Pancreas (tissue), 10 donors: ENCODE measurements at regions not wholly inside any gene's neighbourhood (a gene's known extent, or its start where the extent isn't known, plus 50 kb on each side); places are given as distances from the start of the nearest gene placed in this dataset.

Experiments used
- ATAC-seq, 4 donors: fragments of 200-7000 bp; cut with Tn5 transposase; one replicate each; pipeline versions ENCODE4 v1.8.0 to v1.9.1; 2020; ENCODE audit warnings: mild to moderate bottlenecking in 4 of 4, moderate library complexity in 4 of 4
- DNase-seq, 6 donors: peaks; one replicate each; pipeline ENCODE4 v3.0.0-alpha.2; 2020
- FAIRE-seq: peaks from 2 replicates; lab custom pipeline; 2012; peaks lifted over from hg19 to GRCh38; lab: Jason Lieb, UNC
- H3K27ac ChIP-seq, 4 donors: fragments of 200-600 bp; sonication (generic); 1 replicate in 3 of 4; 2 replicates in 1 of 4; pipeline versions ENCODE4 v1.5.0 to v1.8.0; 2020
- H3K27me3 ChIP-seq, 4 donors: fragments of 200-600 bp; one replicate each; pipeline ENCODE4 v1.8.0; 2021
- H3K36me3 ChIP-seq, 3 donors: fragments of 200-600 bp; sonication (generic) in 1 of 3; one replicate each; pipeline versions ENCODE4 v1.5.0 to v1.8.0; 2020 to 2021
- H3K4me1 ChIP-seq, 3 donors: fragments of 200-600 bp; one replicate each; pipeline ENCODE4 v1.8.0; 2021
- H3K4me3 ChIP-seq, 4 donors: fragments of 200-600 bp; sonication (generic) in 2 of 4; one replicate each; pipeline versions ENCODE4 v1.5.0 to v1.8.0; 2020 to 2021
- H3K9me3 ChIP-seq, 4 donors: fragments of 200-600 bp; one replicate each; pipeline ENCODE4 v1.8.0; 2021
- CTCF ChIP-seq, 4 donors: fragments of 200-600 bp; sonication (generic) in 3 of 4; IDR thresholded peaks; one replicate each; pipeline versions ENCODE4 v1.5.0 to v1.8.0; 2021; ENCODE audit warnings: antibody characterized with exemption in 4 of 4
- WGBS, 2 donors: extraction: QIAGEN DNeasy Blood & Tissue Kit; methylation state at CpG; one replicate each; pipeline ENCODE4 v1.1.7; 2013; 5-methylcytosine and 5-hydroxymethylcytosine counted together
- intact Hi-C, 3 donors: fragments of 100-400 bp; cut with DNase I; formaldehyde crosslinking; loops; one replicate each; pipeline versions ENCODE4 v1.11.1 to v1.14.2; 2022
- donor health status: healthy with polysubstance abuse.
- donor health status: DM: no; HTN: no; CAD: no; lungs with moderate emphysema.
- donor health status: DM: no; HTN: no; CAD: no.
- donor health status: control.
- donor health status: control.
- donor health status: Bipolar disorder and iron deficiency.
- donor health status: DM: yes; HTN: yes; CAD: no.
- donor health status: DM: no; HTN: no; CAD: no.
- donor health status: DM: no; HTN: no; CAD: no.
- donor health status: DM: yes; HTN: yes; CAD: no.

- no peaks in the 10 kb centered on the region for H3K4me1 ChIP-seq
- ATAC-seq (no peak), FAIRE-seq (no peak), DNase-seq (no peak)
- H3K9me3 ChIP-seq: no peaks in the 10 kb centered on the region
- intact Hi-C loops: no loop called here
- H3K4me3 ChIP-seq: no peak overlapping the region
- H3K27ac ChIP-seq: no peak overlapping the region
- H3K36me3 ChIP-seq: no peaks in the 10 kb centered on the region
- no peak for TF ChIP-seq CTCF (IDR thresholded peaks at IDR 0.05)
- 65 to 67% methylated on average over 5 of the region's 5 CpGs for WGBS, 2 donors
- no peaks in the 10 kb centered on the region for H3K27me3 ChIP-seq
These were observed 59.8 kb upstream of the KIF26B start for GRCh38 chr1:245094954-245095353.

- Histone ChIP-seq H3K27ac (no peak overlapping the region), H3K36me3 (no peaks in the 10 kb centered on the region), H3K4me3 (no peak overlapping the region), H3K27me3 (no peaks in the 10 kb centered on the region), H3K4me1 (no peaks in the 10 kb centered on the region), H3K9me3 (no peaks in the 10 kb centered on the region)
- WGBS, 2 donors: 89 to 90% methylated on average over 10 of the region's 10 CpGs
- no peak for TF ChIP-seq CTCF (IDR thresholded peaks at IDR 0.05)
- ATAC-seq: no peak
- DNase-seq: no peak
- intact Hi-C loops: no loop called here
- FAIRE-seq: no peak
These were observed 60.7 kb upstream of the KIF26B start for GRCh38 chr1:245094092-245094491.

GRCh38 chr1:245092638-245092976, 62.2 kb upstream of the KIF26B start:
- FAIRE-seq (no peak), ATAC-seq (no peak), DNase-seq (no peak)
- Histone ChIP-seq H3K4me3 (no peak overlapping the region), H3K9me3 (no peaks in the 10 kb centered on the region), H3K36me3 (no peaks in the 10 kb centered on the region), H3K4me1 (no peaks in the 10 kb centered on the region), H3K27ac (peak overlapping the region in 1 of 4 donors; percentile 15), H3K27me3 (no peaks in the 10 kb centered on the region)
- WGBS, 2 donors: 77 to 85% methylated on average over 5 of the region's 5 CpGs
- no peak for TF ChIP-seq CTCF (IDR thresholded peaks at IDR 0.05)
- intact Hi-C loops: no loop called here

- H3K27me3 ChIP-seq: no peaks in the 10 kb centered on the region
- FAIRE-seq: no peak
- ATAC-seq: peak; percentile 40 to 87 (median 75)
- no peaks in the 10 kb centered on the region for H3K36me3 ChIP-seq
- H3K27ac ChIP-seq: peak overlapping the region in 1 of 4 donors; percentile 15
- TF ChIP-seq CTCF (IDR thresholded peaks at IDR 0.05): no peak
- DNase-seq: peak in 3 of 6 donors; percentile 4 to 21 (median 14)
- no peaks in the 10 kb centered on the region for H3K4me1 ChIP-seq
- WGBS, 2 donors: 81% methylated on average over 12 of the region's 12 CpGs
- H3K4me3 ChIP-seq: no peak overlapping the region
- intact Hi-C loops: no loop called here
- no peaks in the 10 kb centered on the region for H3K9me3 ChIP-seq
These were observed 62.8 kb upstream of the KIF26B start for GRCh38 chr1:245091818-245092637.

GRCh38 chr1:245091171-245091621, 63.6 kb upstream of the KIF26B start:
- Histone ChIP-seq H3K36me3 (no peaks in the 10 kb centered on the region), H3K27ac (no peak overlapping the region), H3K9me3 (no peaks in the 10 kb centered on the region), H3K27me3 (no peaks in the 10 kb centered on the region), H3K4me1 (no peaks in the 10 kb centered on the region), H3K4me3 (no peak overlapping the region)
- DNase-seq (no peak), ATAC-seq (no peak), FAIRE-seq (no peak)
- intact Hi-C loops: no loop called here
- 93 to 94% methylated on average over 16 of the region's 16 CpGs for WGBS, 2 donors
- TF ChIP-seq CTCF (IDR thresholded peaks at IDR 0.05): no peak
